Left lung (tissue), 4 donors: ENCODE measurements at regions not wholly inside any gene's neighbourhood (a gene's known extent, or its start where the extent isn't known, plus 50 kb on each side); places are given as distances from the start of the nearest gene placed in this dataset.

Experiments used
- ATAC-seq: fragments of 200-7000 bp; cut with Tn5 transposase; one replicate; pipeline ENCODE4 v1.9.1; 2020; ENCODE audit warnings: moderate library complexity
- DNase-seq, 4 donors: peaks; one replicate each; pipeline ENCODE4 v3.0.0-alpha.2; 2013 to 2020
- H3K27ac ChIP-seq, 2 donors: fragments of 200-600 bp; sonication (generic) in 1 of 2; one replicate each; pipeline versions ENCODE4 v1.5.0 to v1.8.0; 2020 to 2021
- H3K27me3 ChIP-seq, 2 donors: fragments of 200-600 bp; sonication (generic) in 1 of 2; one replicate each; pipeline versions ENCODE4 v1.5.0 to v1.8.0; 2020 to 2021
- H3K36me3 ChIP-seq, 2 donors: fragments of 200-600 bp; sonication (generic) in 1 of 2; one replicate each; pipeline versions ENCODE4 v1.5.0 to v1.8.0; 2020 to 2021
- H3K4me1 ChIP-seq, 2 donors: fragments of 200-600 bp; one replicate each; pipeline ENCODE4 v1.8.0; 2021
- H3K4me3 ChIP-seq, 2 donors: fragments of 200-600 bp; sonication (generic) in 1 of 2; one replicate each; pipeline versions ENCODE4 v1.5.0 to v1.8.0; 2020 to 2021; ENCODE audit warnings: mild to moderate bottlenecking in 1 of 2
- H3K9me3 ChIP-seq, 2 donors: fragments of 200-600 bp; sonication (generic) in 1 of 2; one replicate each; pipeline versions ENCODE4 v1.5.0 to v1.8.0; 2020 to 2021
- intact Hi-C, 2 donors: fragments of 100-400 bp; cut with DNase I; formaldehyde crosslinking; loops; one replicate each; pipeline versions ENCODE4 v1.11.2 to v1.14.2; 2022
- TF ChIP-seq, protein P1 (sequence below), 2 donors: fragments of 200-600 bp; sonication (generic) in 1 of 2; IDR thresholded peaks; one replicate each; pipeline versions ENCODE4 v1.5.0 to v1.8.0; 2021; ENCODE audit warnings: antibody characterized with exemption in 2 of 2
- donor health status: DM: no; HTN: yes; CAD: no.
- donor health status: DM: no; HTN: no; CAD: no.

DNA sequence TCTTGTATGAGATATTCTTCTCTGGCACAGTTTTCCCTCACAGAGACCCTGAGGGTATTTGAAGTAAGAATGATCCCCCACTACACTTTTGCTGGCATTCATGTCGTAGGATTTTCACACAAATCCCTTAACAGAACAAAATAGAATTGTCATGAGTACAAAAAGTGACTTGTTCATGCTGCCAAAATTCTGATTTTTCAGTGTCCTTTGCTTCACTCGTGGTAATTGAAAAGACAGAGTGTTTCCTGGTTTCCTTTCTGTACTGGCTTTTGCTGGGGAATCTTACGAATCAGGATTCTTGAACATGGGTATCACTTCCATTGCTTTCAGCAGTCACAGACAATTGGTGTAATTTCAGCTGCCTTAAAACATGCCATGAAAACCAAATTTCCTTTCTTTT, 756.3 kb downstream of the REEP3 start:
- intact Hi-C loops = no loop called here
- no peaks in the 10 kb centered on the region for H3K36me3 ChIP-seq
- H3K4me1 ChIP-seq = no peaks in the 10 kb centered on the region
- H3K9me3 ChIP-seq = no peaks in the 10 kb centered on the region
- no peak overlapping the region for H3K27ac ChIP-seq
- no peak for DNase-seq
- H3K4me3 ChIP-seq = no peak overlapping the region
- ATAC-seq = no peak
- TF ChIP-seq, protein P1, sequence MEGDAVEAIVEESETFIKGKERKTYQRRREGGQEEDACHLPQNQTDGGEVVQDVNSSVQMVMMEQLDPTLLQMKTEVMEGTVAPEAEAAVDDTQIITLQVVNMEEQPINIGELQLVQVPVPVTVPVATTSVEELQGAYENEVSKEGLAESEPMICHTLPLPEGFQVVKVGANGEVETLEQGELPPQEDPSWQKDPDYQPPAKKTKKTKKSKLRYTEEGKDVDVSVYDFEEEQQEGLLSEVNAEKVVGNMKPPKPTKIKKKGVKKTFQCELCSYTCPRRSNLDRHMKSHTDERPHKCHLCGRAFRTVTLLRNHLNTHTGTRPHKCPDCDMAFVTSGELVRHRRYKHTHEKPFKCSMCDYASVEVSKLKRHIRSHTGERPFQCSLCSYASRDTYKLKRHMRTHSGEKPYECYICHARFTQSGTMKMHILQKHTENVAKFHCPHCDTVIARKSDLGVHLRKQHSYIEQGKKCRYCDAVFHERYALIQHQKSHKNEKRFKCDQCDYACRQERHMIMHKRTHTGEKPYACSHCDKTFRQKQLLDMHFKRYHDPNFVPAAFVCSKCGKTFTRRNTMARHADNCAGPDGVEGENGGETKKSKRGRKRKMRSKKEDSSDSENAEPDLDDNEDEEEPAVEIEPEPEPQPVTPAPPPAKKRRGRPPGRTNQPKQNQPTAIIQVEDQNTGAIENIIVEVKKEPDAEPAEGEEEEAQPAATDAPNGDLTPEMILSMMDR (IDR thresholded peaks at IDR 0.05) = no peak
- H3K27me3 ChIP-seq = no peaks in the 10 kb centered on the region

DNA sequence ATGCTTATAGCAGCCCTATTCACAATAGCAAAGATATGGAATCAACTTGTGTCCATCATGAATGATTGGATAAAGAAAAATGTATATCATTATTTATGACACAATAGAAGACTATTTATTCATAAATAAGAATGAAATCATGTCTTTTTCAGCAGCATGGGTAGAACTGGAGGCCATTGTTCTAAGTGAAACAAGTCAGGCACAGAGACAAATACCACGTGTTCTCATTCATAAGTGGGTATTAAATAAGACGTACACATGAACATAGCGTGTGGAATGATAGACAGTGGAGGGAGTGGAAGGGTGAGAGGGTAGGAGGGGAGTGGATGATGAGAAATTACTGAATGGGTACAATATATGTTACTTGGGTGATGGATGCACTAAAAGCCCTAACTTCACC, 762.4 kb downstream of the REEP3 start:
- TF ChIP-seq, protein P1 (IDR thresholded peaks at IDR 0.05) = no peak
- H3K4me3 ChIP-seq = no peak overlapping the region
- H3K9me3 ChIP-seq = no peaks in the 10 kb centered on the region
- ATAC-seq = no peak
- no peaks in the 10 kb centered on the region for H3K36me3 ChIP-seq
- no peak overlapping the region for H3K27ac ChIP-seq
- H3K4me1 ChIP-seq = no peaks in the 10 kb centered on the region
- no peaks in the 10 kb centered on the region for H3K27me3 ChIP-seq
- DNase-seq = no peak
- intact Hi-C loops = no loop called here

DNA sequence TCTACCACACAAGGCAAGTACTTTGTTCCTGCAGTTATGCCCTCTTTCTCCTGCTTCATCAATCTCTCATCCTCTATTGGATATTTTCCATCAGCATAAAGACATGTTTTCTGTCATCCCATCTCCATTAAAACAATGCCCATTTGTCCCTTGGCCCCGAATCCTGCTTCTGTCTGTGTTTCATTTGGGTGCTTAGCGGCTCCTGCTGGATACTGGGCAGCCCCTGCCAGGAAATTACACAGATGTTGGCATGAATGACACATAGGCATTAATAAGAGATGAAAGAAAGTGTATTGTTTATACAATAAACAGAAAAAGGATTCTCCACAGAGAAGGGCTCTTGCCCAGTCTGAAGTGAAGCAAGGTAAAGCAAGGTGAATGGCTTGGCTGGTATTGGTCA, 765.3 kb downstream of the REEP3 start:
- intact Hi-C loops = no loop called here
- Histone ChIP-seq H3K27ac (no peak overlapping the region), H3K27me3 (no peaks in the 10 kb centered on the region), H3K4me1 (no peaks in the 10 kb centered on the region), H3K9me3 (no peaks in the 10 kb centered on the region), H3K36me3 (no peaks in the 10 kb centered on the region), H3K4me3 (no peak overlapping the region)
- TF ChIP-seq, protein P1 (IDR thresholded peaks at IDR 0.05) = no peak
- ATAC-seq (no peak), DNase-seq (no peak)

DNA sequence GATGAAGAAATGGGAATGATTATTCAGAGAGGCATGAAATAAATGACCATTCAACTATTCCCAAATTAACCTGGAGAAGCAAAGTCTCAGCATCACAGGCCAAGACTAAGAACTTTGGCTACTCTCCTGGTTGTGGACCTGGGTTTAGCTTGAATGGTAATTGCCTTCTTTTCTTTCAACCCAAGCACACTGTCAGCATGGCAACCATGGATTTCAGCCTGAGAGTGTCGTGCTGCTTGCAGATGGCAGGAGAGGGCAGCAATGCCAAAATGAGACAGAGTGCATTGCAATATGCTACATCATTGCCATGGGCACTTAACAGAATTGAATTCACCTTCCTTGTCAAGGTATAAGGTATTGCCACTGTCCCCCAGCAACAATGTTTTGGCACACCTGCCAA, 767.2 kb downstream of the REEP3 start:
- H3K27ac ChIP-seq = no peak overlapping the region
- H3K9me3 ChIP-seq = no peaks in the 10 kb centered on the region
- ATAC-seq (no peak), DNase-seq (no peak)
- TF ChIP-seq, protein P1 (IDR thresholded peaks at IDR 0.05) = no peak
- no peaks in the 10 kb centered on the region for H3K4me1 ChIP-seq
- H3K27me3 ChIP-seq = no peaks in the 10 kb centered on the region
- H3K4me3 ChIP-seq = no peak overlapping the region
- intact Hi-C loops = no loop called here
- H3K36me3 ChIP-seq = no peaks in the 10 kb centered on the region

DNA sequence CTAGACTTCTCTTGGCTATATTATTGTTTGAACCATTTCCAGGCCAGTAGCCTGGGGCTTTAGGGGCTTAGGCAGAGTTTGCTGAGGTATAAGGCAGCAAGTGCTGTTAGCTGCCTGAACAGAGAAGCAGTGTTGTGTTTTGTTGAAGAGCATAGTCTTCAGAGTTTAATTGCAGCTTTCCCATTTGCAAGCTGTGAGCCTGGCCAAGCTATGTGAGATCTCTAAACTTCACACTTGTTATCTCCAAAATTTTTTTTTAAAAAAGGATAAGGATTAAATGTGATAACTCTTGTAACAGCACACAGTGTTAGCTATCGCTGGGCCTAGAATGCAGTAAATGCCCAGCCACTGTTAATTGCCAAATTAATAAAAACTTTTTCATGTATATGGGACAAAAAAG, 782.4 kb downstream of the REEP3 start:
- no peak for DNase-seq
- Histone ChIP-seq H3K9me3 (no peaks in the 10 kb centered on the region), H3K4me1 (no peaks in the 10 kb centered on the region), H3K36me3 (no peaks in the 10 kb centered on the region), H3K4me3 (no peak overlapping the region), H3K27me3 (no peaks in the 10 kb centered on the region), H3K27ac (no peak overlapping the region)
- intact Hi-C loops = no loop called here
- TF ChIP-seq, protein P1 (IDR thresholded peaks at IDR 0.05) = no peak
- no peak for ATAC-seq
